ENCODE measurements at regions not wholly inside any gene's neighbourhood (a gene's known extent, or its start where the extent isn't known, plus 50 kb on each side); places are given as distances from the start of the nearest gene placed in this dataset.

- no peak for DNase-seq (ENCODE audit: low spot score)
These were observed 553.2 kb upstream of the AMELY start for GRCh38 chrY:7464742-7465141.

GRCh38 chrY:7463711-7464110 is 552.2 kb upstream of the AMELY start:
- no peak for DNase-seq (ENCODE audit: low spot score)

- no peak for DNase-seq (ENCODE audit: low spot score)
These were observed 551.6 kb upstream of the AMELY start for GRCh38 chrY:7463196-7463595.

GRCh38 chrY:7462657-7463056 is 551.1 kb upstream of the AMELY start:
- no peak for DNase-seq (ENCODE audit: low spot score)

- no peak for DNase-seq (ENCODE audit: low spot score)
These were observed 550.4 kb upstream of the AMELY start for GRCh38 chrY:7461873-7462525.

GRCh38 chrY:7459802-7460201 is 548.2 kb upstream of the AMELY start:
- DNase-seq (ENCODE audit: low spot score), result no peak

GRCh38 chrY:7458301-7459078 is 546.9 kb upstream of the AMELY start:
- DNase-seq (ENCODE audit: low spot score), result no peak

GRCh38 chrY:7457286-7458015 is 545.9 kb upstream of the AMELY start:
- no peak for DNase-seq (ENCODE audit: low spot score)

GRCh38 chrY:7455626-7456025 is 544.1 kb upstream of the AMELY start:
- DNase-seq (ENCODE audit: low spot score), result no peak

GRCh38 chrY:7453336-7453735 is 541.8 kb upstream of the AMELY start:
- DNase-seq (ENCODE audit: low spot score), result no peak

GRCh38 chrY:7452246-7452645 is 540.7 kb upstream of the AMELY start:
- DNase-seq (ENCODE audit: low spot score), result no peak

- DNase-seq (ENCODE audit: low spot score), result no peak
These were observed 538.3 kb upstream of the AMELY start for GRCh38 chrY:7449860-7450259.

- DNase-seq (ENCODE audit: low spot score), result no peak
These were observed 537.1 kb upstream of the AMELY start for GRCh38 chrY:7448687-7449086.

GRCh38 chrY:7447881-7448516 is 536.4 kb upstream of the AMELY start:
- no peak for DNase-seq (ENCODE audit: low spot score)

- DNase-seq (ENCODE audit: low spot score), result no peak
These were observed 532.6 kb upstream of the AMELY start for GRCh38 chrY:7444141-7444540.

- DNase-seq (ENCODE audit: low spot score), result no peak
These were observed 529.4 kb upstream of the AMELY start for GRCh38 chrY:7440796-7441530.

GRCh38 chrY:7437086-7437485 is 525.5 kb upstream of the AMELY start:
- no peak for DNase-seq (ENCODE audit: low spot score)

- DNase-seq (ENCODE audit: low spot score), result no peak
These were observed 522.6 kb upstream of the AMELY start for GRCh38 chrY:7433817-7434809.

GRCh38 chrY:7419165-7419564 is 507.6 kb upstream of the AMELY start:
- DNase-seq (ENCODE audit: low spot score), result no peak

GRCh38 chrY:7417946-7418345 is 506.4 kb upstream of the AMELY start:
- DNase-seq (ENCODE audit: low spot score), result no peak

GRCh38 chrY:7416406-7416805 is 504.9 kb upstream of the AMELY start:
- DNase-seq (ENCODE audit: low spot score), result no peak
